ENCODE measurements at regions not wholly inside any gene's neighbourhood (a gene's known extent, or its start where the extent isn't known, plus 50 kb on each side); places are given as distances from the start of the nearest gene placed in this dataset.
"Not testable (repeated sequence)": the region's sequence is repeated elsewhere in the genome, so short reads cannot be mapped to it uniquely, and the experiment has no call there.

GRCh38 chr13:44649834-44650233 lies 73.7 kb upstream of the TSC22D1 start:
- Mint-ChIP-seq H3K27me3 (ENCODE audit: low read depth in 3 of 3) (peaks cover 0 to 10% (median 5%) of the 10 kb centered on the region in 3 donors), H3K4me3 (no peak overlapping the region), H3K36me3 (no peaks in the 10 kb centered on the region), H3K9me3 (peaks cover 0 to 1% (median 0%) of the 10 kb centered on the region in 6 donors), H3K4me1 (peaks cover 3 to 19% of the 10 kb centered on the region in 2 donors), H3K27ac (peak overlapping the region in 1 of 6 donors; percentile 25)
- no peak for DNase-seq

- no peak overlapping the region for H3K4me3 Mint-ChIP-seq
- peaks cover 3 to 19% of the 10 kb centered on the region in 2 donors for H3K4me1 Mint-ChIP-seq
- H3K36me3 Mint-ChIP-seq, result no peaks in the 10 kb centered on the region
- DNase-seq, result peak in 1 of 3 donors; percentile 2
- peaks cover 0 to 10% (median 3%) of the 10 kb centered on the region in 3 donors for H3K27me3 Mint-ChIP-seq (ENCODE audit: low read depth in 3 of 3)
- H3K9me3 Mint-ChIP-seq, result peaks cover 0 to 1% (median 0%) of the 10 kb centered on the region in 6 donors
- no peak overlapping the region for H3K27ac Mint-ChIP-seq
Observed at GRCh38 chr13:44649104-44649428, 72.9 kb upstream of the TSC22D1 start.

- no peaks in the 10 kb centered on the region for H3K36me3 Mint-ChIP-seq
- H3K9me3 Mint-ChIP-seq, result peaks cover 0 to 1% (median 0%) of the 10 kb centered on the region in 6 donors
- peak in 1 of 3 donors; percentile 5 for DNase-seq
- H3K4me1 Mint-ChIP-seq, result peaks cover 3 to 19% of the 10 kb centered on the region in 2 donors
- peaks cover 0 to 10% (median 3%) of the 10 kb centered on the region in 3 donors for H3K27me3 Mint-ChIP-seq (ENCODE audit: low read depth in 3 of 3)
- H3K4me3 Mint-ChIP-seq, result no peak overlapping the region
- H3K27ac Mint-ChIP-seq, result no peak overlapping the region
Observed at GRCh38 chr13:44648392-44649103, 72.4 kb upstream of the TSC22D1 start.

GRCh38 chr13:44647560-44647959 lies 71.4 kb upstream of the TSC22D1 start:
- H3K36me3 Mint-ChIP-seq; H3K27ac Mint-ChIP-seq; DNase-seq; H3K4me3 Mint-ChIP-seq; H3K27me3 Mint-ChIP-seq (ENCODE audit: low read depth in 3 of 3); H3K9me3 Mint-ChIP-seq: not testable (repeated sequence)
- peaks cover 3 to 19% of the 10 kb centered on the region in 2 donors for H3K4me1 Mint-ChIP-seq

GRCh38 chr13:44646044-44646443 lies 69.9 kb upstream of the TSC22D1 start:
- no peak for DNase-seq
- H3K27me3 Mint-ChIP-seq (ENCODE audit: low read depth in 3 of 3), result peaks cover 0 to 4% (median 3%) of the 10 kb centered on the region in 3 donors
- no peaks in the 10 kb centered on the region for H3K36me3 Mint-ChIP-seq
- H3K4me1 Mint-ChIP-seq, result peaks cover 3 to 19% of the 10 kb centered on the region in 2 donors
- H3K9me3 Mint-ChIP-seq, result peaks cover 0 to 1% (median 0%) of the 10 kb centered on the region in 6 donors
- H3K4me3 Mint-ChIP-seq, result no peak overlapping the region
- H3K27ac Mint-ChIP-seq, result no peak overlapping the region

- Mint-ChIP-seq H3K36me3 (no peaks in the 10 kb centered on the region), H3K9me3 (peaks cover 0 to 1% (median 0%) of the 10 kb centered on the region in 6 donors), H3K27ac (no peak overlapping the region), H3K27me3 (ENCODE audit: low read depth in 3 of 3) (peaks cover 0 to 4% (median 2%) of the 10 kb centered on the region in 3 donors), H3K4me1 (no peaks in the 10 kb centered on the region), H3K4me3 (no peak overlapping the region)
- no peak for DNase-seq
Observed at GRCh38 chr13:44643256-44643655, 67.1 kb upstream of the TSC22D1 start.

- Mint-ChIP-seq H3K27ac (no peak overlapping the region), H3K27me3 (ENCODE audit: low read depth in 3 of 3) (peaks cover 2 to 5% (median 3%) of the 10 kb centered on the region in 3 donors), H3K4me3 (no peak overlapping the region), H3K36me3 (no peaks in the 10 kb centered on the region), H3K4me1 (no peaks in the 10 kb centered on the region), H3K9me3 (no peaks in the 10 kb centered on the region)
- no peak for DNase-seq
Observed at GRCh38 chr13:44637581-44637980, 61.5 kb upstream of the TSC22D1 start.

- H3K4me1 Mint-ChIP-seq, result no peaks in the 10 kb centered on the region
- no peak overlapping the region for H3K27ac Mint-ChIP-seq
- H3K27me3 Mint-ChIP-seq (ENCODE audit: low read depth in 3 of 3), result peaks cover 3 to 15% (median 11%) of the 10 kb centered on the region in 3 donors
- DNase-seq, result no peak
- H3K9me3 Mint-ChIP-seq, result no peaks in the 10 kb centered on the region
- no peak overlapping the region for H3K4me3 Mint-ChIP-seq
- H3K36me3 Mint-ChIP-seq, result no peaks in the 10 kb centered on the region
Observed at GRCh38 chr13:44629465-44630183, 53.5 kb upstream of the TSC22D1 start.

GRCh38 chr13:44628826-44629225 lies 52.7 kb upstream of the TSC22D1 start:
- not testable (repeated sequence) for H3K4me3 Mint-ChIP-seq, H3K27ac Mint-ChIP-seq, H3K4me1 Mint-ChIP-seq, DNase-seq, H3K9me3 Mint-ChIP-seq, H3K36me3 Mint-ChIP-seq
- peaks cover 3 to 12% (median 11%) of the 10 kb centered on the region in 3 donors for H3K27me3 Mint-ChIP-seq (ENCODE audit: low read depth in 3 of 3)

GRCh38 chr13:44627441-44627840 lies 51.3 kb upstream of the TSC22D1 start:
- no peak overlapping the region for H3K27ac Mint-ChIP-seq
- no peaks in the 10 kb centered on the region for H3K4me1 Mint-ChIP-seq
- H3K36me3 Mint-ChIP-seq, result no peaks in the 10 kb centered on the region
- H3K9me3 Mint-ChIP-seq, result no peaks in the 10 kb centered on the region
- no peak for DNase-seq
- H3K27me3 Mint-ChIP-seq (ENCODE audit: low read depth in 3 of 3), result peaks cover 3 to 12% (median 9%) of the 10 kb centered on the region in 3 donors
- no peak overlapping the region for H3K4me3 Mint-ChIP-seq

GRCh38 chr13:44626176-44626575 lies 50.0 kb upstream of the TSC22D1 start:
- Mint-ChIP-seq H3K27ac (no peak overlapping the region), H3K36me3 (no peaks in the 10 kb centered on the region), H3K4me3 (no peak overlapping the region), H3K27me3 (ENCODE audit: low read depth in 3 of 3) (peaks cover 3 to 12% (median 10%) of the 10 kb centered on the region in 3 donors), H3K4me1 (no peaks in the 10 kb centered on the region), H3K9me3 (no peaks in the 10 kb centered on the region)
- DNase-seq, result no peak

Data from immature natural killer cell (primary cell).